ENCODE measurements at regions not wholly inside any gene's neighbourhood (a gene's known extent, or its start where the extent isn't known, plus 50 kb on each side); places are given as distances from the start of the nearest gene placed in this dataset.
A peak's percentile ranks its signal among the peaks of the same experiment; 100 is the strongest.

DNA sequence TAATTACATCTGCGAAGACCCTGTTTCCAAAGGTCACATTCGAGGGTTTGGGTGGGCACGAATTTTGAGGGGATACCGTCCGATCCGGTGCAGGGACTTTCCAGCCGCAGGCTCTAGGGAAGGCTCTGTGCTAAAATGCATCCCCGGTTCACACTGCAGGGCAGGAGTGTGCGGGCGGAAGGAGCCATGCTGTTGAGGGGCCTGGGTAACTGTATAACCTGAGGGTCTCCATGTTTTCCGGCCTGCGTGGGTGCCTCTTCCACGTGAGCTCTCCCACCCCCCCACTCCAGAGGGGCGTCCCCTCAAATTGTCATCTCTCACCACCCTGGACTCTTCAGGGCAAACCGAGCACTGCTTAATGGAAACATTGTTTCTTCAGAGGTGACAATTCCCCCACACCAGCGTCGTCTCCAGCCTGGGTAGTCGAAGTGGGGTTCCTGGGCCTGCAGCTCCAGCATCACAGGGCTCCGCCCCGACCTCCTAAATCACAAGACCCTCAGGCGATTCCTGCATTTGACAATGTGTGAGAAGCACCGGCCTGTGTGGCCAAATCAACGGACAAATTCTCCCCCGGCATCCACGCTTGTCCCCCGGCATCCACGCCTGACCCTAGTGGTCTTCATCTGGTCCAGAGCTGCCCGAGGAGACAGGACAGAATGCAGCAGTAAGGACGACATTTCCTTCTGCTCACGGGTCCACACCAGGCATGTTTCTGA lies 51.2 kb downstream of the FOXL3 start:
- no peak for DNase-seq (ENCODE audit: low read depth, low spot score)

DNA sequence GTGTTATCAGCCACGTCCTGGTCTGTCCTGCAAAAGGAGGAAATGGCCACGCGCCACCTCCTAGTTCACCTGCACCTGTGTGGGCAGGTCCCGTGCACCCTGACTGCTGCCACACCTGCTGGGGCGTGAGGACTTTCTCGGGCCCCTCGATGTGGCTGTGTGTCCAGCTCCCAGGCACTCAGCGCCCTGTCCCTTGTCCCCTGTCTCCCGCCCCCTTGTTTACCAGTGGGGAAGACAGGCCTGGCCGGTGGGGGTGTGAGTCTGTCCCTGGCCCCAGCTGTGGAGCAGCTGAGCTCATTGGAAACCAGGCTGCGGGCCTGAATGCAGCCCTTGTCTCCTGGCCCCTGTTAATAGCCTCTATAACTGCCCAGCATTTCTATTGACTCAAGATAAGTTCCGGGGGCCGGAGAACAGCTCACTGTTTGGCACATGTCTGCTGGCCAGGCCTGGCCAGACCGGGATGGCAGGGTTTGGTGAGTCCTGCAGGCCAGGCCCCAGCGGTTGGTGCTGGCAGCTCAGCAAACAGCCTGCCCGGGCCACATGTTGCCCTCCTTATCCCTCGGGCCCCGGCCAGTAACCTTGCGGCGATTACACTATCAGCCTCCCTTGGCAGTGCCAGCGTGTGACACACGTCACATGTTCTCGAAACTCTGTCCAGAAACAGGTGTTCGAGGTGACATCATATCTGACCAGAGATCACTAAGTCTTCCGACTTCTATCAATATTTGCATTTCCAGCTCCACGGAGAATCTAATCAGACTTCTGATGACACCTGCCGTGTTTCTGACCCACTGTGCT lies 52.1 kb downstream of the FOXL3 start:
- no peak for DNase-seq (ENCODE audit: low read depth, low spot score)

DNA sequence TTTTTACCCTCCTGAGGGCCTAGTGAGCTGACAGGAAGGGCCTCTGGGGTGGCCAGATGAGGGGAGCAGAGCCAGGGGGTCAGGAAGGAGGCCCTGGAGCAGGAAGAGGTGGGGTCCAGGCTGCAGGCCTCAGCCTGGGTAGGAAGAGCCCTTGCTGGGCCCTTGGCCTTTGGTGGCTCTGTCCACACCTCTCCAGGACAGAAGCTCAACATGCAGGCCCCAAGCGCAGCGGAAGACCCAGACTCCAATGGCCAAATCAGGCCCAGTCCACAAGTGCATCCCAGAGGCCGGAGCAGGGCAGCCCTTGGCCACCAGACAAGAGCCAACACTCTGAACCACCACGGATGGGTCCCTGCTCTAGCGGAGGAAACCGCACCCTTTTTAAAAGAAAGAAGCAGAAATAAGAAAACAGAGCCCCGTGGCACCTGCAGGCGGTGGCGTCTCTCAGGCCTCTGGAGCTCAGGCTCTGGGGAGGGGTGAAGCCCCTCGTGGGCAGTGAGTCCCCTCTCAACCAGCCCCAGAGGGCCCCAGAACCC lies 52.8 kb downstream of the FOXL3 start:
- DNase-seq (ENCODE audit: low read depth, low spot score) = no peak

DNA sequence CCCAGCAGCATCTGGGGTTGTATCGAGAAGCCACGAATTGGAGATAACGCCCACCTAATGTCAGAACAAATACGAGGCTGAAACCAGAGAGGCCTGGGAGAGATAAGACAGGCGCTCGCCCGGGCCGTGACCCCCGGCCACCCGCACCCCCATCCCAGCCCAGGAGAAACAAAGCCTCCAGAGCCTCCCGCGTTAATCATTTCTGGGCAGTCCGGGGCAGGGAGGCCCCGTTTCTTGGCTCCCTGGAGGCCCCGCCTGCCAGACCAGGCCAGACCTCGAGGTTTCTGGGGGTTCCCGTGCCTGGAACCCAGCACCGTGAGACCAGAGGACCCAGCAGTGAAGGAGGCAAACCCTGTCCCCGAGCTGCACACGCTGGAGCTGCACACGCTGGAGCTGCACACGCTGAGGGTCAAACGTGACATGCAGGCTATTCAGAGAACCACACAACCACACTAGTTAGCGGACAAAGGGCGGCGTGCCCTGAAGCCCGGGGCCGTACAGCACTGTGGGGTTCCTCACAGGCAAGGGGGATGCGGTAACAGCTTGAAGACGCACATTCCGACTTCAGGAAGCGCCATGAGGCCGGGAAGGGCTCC lies 53.4 kb downstream of the FOXL3 start:
- DNase-seq (ENCODE audit: low read depth, low spot score) = no peak

DNA sequence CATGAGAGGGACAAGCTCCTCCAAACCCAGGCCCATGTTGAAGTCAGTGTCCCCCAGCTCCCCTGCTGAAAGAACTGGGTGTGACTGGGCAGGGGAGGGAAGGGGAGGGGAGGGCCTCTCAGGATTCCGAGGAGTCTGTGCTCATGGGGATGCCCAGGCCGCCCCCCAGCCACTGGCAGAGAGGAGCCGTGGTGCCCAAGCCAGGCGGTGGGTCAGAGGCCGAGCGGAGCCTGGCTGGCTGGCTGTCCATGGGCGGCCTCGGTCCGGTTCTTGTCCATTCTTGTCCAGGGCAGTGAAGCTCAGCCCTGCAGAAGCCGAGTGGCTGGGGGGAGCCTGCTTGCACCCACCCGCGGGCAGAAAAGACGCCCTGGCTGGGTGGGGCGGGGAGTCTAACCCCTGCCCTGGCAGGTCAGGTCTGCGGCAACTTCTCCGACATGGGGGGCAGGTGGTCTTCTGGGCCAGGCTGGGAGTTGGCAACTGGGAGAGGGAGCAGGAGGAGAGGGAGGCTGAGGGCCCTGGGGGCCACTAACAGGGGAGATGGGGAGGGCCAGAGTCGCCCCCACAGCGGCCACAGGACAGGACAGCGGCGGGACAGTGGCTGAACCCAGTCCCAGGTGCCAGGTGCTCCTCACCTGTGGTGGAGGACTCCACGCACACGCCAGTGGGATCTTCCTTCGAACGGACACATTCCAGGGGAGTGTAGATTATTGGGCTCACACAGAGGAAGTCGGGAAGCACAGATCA lies 54.1 kb downstream of the FOXL3 start:
- no peak for DNase-seq (ENCODE audit: low read depth, low spot score)

DNA sequence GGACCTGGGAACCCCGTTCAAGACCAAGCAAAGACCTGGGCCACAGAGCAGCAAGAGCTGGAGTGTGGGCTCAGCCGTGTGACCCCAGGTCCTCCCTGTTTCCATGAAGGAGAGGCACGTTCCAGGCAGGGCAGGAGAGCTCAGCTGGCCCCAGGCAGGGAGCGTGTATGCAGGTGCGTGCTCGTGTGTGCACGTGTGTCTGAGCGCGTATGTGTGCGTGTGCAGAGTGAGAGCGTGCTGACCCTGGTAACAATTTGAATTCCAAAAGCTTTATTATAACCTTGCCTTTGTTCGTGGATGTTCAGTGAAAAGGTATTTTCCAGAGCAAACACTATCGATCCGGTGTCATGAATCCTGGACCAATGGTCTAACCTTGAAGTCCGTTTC lies 54.6 kb downstream of the FOXL3 start:
- no peak for DNase-seq (ENCODE audit: low read depth, low spot score)

DNA sequence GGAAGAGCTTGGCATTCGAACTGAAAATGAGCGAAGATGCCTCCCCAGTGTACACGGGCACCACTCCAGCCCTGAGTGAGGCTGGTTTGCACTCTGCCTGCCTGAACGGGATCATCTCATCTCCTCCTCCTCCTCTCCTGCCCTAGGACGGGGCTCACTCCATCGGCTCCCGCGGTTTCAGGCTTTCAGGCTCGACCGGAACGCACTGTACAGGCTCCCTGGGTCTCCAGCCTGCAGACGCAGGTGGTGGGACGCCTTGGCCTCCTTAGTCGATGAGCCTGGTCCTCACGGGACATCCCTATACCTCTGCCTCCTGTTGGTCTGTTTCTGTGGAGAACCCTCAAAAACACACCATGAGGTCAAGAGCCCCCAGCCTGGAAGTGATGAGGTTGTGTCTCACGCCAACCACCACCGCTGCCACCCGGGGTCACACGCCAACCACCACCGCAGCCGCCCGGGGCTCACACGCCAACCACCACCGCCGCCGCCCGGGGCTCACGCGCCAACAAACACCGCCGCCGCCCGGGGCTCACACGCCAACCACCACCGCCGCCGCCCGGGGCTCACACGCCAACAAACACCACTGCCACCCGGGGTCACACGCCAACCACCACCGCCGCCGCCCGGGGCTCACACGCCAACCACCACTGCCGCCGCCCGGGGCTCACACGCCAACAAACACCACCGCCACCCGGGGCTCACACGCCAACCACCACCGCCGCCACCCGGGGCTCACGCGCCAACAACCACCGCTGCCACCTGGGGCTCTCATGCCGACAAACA lies 56.3 kb downstream of the FOXL3 start:
- no peak for DNase-seq (ENCODE audit: low read depth, low spot score)

DNA sequence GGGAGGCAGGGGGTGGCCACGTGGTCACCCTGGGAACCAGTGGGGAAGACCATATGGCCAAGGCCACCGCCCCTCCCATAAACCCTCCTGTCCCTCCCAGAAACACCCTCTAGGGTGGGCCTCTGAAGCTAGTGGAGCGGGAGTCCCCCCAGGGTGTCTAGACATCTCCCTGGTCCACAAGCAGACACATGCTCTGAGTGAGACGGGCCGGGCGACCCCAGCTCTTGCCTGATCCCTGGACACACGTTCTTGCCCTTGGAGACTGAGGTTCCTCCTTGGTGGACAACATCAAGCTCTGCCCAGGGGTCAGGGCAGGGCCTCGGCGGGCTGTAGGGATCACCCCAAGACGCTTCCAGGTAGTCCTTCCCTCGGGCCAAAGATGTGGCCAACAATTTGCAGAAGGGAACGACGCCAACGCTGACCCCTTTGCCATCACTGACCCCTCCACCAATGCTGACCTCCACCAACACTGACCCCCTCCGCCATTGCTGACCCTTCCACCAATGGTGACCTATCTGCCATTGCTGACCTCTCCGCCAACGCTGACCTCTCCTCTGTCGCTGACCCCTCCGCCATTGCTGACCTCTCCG lies 57.1 kb downstream of the FOXL3 start:
- no peak for DNase-seq (ENCODE audit: low read depth, low spot score)

DNA sequence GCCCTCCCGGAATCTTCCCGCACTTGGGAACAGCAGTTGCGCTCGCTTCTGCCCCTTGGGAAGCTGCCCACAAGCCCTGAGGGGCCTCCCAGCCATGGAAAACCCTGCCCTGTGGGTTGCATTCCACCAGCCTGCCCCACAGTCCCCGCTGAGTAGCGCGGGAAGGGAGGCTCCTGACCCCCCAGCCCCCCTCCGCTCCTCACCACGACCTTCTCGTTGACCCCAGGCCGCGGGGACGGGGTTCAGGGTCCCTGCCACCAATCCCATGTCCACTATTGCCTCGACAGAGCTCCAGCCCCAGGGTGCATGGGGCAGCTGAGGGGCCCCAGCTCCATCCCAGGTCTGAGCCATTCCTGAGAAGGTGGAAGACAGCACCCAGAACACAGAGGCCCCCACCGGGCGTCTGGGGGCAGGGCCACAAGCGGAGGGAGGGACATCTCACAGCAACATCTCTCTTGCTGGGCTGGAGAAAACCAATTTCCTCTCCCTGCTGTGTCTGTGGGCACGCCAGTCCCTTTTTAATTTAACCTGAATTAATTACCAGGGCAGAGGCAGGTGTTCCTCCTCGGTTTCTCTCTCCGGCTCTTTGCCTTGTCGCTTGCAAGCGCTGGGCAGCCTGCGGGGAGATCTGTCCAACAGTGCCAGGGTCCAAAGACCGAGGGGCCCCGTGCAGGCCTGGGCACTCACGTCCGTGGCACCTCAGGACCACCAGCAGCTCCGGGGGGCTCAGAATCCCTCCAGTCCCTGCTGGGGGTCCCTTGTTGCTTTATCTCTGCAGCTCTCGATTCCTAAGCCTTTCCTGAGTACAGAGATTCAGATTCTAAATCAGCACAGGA lies 57.9 kb downstream of the FOXL3 start:
- DNase-seq (ENCODE audit: low read depth, low spot score) = no peak

DNA sequence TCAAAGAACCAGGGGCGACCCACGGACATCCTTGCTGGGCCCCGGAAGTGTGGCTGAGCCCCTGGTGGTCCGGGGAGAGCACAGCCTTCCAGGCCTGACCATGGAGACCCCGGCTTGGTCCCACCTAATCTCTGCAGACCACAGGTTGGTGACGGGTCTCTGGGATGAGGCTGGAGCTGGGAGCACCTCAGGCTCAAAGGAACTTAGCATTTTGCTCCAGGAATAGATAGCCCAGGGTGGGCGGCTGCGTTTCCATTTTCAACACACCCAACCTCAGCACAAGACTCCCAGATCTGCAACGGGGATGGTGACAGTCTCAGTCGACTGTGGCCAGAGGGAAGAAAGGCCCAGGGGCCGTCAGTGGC lies 58.5 kb downstream of the FOXL3 start:
- DNase-seq (ENCODE audit: low read depth, low spot score) = no peak

DNA sequence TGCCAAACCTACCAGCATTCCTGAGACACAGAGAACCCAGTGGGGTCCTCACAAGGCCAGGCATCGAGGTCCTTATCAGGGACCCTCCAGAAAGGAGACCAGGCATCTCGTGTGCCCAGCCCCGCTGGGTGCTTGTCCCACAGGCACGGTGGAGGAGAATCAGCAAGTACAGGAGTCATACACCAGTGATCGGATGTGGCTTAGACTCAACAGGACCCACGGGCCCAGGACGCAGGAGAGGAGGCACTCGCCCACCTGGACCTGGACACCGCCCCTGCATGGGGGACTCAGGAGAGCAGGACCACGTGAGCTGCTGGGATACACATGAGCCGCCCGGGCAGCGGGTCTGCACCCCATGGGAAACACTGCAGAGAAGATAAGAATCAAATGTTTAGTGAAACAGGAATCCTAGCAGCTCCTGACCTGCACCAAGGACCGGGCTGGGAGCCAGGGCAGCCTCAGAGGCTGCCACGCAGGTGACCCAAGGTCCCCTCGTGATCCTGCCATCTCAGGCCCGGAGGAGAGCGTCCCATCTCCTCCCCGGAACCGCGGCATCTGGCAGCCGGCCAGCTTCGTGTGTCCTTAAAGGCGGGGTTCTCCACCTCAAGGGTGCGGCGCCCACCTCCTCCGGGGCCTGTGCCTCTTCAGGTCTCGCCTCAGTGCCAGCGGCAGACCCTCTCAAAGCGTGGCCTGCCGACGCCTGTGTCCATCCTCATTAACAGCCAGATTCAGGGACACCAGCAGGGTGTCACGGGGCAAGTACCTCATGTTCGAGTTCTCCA lies 59.2 kb downstream of the FOXL3 start:
- DNase-seq (ENCODE audit: low read depth, low spot score) = no peak

DNA sequence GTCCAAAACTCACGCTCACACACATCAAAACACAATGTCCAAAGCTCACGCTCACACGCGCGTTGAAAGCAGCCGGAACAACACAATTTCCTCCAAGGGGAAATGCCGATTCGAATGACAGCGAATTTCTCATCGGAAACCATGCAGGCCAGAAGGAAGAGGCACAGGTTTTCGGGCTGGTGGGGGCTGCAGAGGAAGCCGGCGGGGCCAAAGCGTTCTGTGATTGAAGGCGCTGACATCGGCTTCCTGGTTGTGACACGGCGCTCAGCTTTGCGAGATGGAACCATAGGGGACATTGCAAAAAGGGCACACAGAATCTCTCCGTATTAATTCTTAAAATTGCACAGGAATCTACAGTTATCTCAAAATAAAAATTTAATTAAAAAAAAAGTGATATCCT lies 61.3 kb downstream of the FOXL3 start:
- DNase-seq (ENCODE audit: low read depth, low spot score) = peak; percentile 51

DNA sequence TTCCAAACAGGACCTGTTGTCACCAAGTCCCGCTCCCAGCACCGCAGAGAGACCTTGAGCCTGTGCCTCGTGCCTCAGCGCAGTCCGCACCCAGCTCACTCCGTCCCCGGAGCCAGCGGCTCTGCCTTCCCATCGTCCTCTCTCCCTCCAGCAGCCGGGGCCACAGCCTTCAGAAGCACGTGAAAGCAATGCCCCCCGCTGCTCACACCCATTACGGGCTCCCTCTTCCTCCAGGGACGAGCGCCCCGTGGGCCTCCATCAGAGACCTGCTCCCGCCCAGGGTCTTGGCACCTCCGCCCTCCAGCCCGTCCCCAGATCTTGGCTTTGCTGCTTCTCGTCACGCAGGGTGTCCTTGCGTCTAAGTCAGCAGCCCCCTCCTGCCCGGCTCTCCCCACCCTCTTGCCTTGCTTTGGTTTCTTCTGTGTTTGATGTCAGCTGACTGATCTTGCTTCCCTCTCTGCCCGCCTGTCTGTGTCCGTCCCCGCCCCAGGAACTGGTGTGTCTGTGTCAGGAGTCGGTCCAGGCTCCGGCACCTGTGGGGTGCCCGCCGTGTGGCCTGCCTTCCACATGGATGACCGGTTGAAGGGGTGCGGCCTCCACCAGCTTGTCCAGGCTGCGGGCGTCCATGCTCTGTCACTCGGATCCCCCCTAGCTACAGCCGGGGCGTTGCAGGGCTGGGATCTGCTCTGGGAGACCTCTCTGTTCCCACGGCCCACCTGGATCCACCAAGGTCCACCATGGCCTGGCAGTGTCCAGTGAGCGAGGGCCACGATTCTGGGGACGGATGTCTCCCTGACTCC lies 61.9 kb downstream of the FOXL3 start:
- DNase-seq (ENCODE audit: low read depth, low spot score) = no peak

DNA sequence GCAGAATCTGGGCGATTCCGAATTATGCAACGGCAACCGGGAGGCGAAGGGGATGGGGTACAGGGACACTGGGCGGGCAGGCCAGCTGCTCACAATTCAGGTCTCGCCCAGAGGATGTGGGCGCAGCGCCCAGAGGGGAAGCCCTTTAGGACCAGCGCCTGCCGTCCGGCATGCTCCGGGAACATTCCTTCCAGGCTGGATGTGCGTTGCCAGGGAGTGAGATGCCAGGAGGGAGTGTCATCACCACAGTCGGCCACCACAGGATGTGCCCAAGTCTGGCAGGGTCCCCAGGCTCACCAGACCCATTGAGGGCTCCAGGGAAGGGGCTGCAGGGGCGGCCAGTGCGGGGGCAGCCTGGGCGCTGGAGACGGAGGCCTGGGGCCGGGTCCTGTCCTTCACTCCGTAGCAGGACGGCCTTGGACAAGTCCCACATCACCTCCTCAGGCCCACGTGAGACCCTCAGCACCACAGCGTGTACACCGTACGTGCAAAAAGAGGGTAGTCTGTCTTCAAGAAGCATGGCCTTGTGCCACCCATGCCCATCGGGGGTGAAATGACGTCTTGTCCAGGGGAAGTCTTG lies 63.9 kb downstream of the FOXL3 start:
- DNase-seq (ENCODE audit: low read depth, low spot score) = no peak

DNA sequence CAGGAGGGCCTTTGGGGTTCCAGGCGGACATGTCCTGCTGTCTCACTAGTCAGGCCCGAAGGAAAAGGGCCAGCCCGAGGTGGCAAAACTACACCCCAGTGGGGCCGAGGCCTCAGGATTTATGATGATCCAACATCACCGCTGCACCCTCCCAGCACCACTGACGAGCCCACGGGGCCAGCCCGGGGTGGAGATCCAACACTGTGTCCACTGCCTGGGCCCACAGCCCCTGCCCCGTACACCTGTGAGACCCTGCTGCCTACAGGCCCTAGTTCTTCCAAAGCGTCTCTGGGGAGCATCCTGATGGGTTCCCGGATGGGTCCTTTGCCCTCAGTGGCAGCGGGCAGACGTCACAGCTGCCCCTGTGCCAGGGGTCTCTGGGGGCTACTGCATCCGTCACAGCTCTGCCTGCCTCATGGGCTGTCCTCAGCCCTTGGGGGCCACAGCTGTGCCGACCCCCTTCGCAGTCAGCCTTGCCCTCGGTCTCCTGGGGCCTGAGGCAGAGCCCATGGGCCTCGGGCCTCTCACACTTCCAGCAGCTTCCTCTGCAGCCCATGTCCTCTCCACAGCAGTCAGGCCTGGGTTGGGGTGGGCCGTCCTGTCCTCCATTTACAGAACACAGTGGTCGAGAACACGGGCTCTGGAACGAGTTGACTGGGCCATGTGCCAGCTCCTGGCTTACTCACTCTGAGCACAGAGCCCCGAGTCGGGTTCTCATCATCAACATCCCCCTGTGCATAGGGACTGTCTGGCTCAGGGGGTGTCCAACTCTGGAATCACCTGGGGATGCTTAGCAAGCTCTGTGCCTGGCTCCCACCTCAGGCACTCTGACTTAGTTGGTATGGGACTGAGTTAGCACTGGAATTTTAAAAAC lies 64.9 kb downstream of the FOXL3 start:
- no peak for DNase-seq (ENCODE audit: low read depth, low spot score)

DNA sequence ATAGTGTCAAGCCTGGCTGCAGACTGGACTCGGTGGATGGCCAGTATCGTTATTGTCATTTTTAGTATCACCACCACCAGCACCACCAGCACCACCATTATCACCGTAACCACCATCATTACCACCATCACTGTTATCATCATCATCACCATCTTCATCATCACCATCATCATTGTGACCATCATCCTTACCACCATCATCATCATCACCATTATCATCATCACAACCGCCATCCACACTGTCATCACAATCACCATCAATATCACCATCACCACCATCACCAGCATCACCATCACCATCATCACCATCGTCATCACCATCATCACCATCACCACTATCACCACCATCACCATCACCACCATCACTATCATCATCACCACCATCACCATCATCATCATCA lies 65.6 kb downstream of the FOXL3 start:
- DNase-seq (ENCODE audit: low read depth, low spot score) = no peak

DNA sequence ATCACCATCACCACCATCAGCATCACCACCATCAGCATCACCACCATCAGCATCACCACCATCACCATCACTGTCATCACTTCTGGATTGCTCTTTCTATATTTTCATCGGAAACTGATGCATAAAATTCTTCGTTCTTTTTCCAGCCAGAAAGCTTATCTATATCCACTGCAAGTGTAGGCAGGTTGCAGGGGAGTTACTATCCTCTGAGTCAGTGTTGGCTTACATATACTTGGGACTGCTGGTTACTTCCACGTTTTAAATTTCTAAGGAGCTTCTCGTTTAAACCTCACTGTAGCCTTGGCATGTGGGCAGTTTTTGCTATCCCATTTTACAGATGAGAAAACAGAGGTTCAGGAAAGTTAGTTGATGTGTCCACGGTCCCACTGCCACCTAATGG lies 66.1 kb downstream of the FOXL3 start:
- no peak for DNase-seq (ENCODE audit: low read depth, low spot score)
